ENCODE measurements at regions not wholly inside any gene's neighbourhood (a gene's known extent, or its start where the extent isn't known, plus 50 kb on each side); places are given as distances from the start of the nearest gene placed in this dataset.
"Not testable (repeated sequence)": the region's sequence is repeated elsewhere in the genome, so short reads cannot be mapped to it uniquely, and the experiment has no call there.

DNA sequence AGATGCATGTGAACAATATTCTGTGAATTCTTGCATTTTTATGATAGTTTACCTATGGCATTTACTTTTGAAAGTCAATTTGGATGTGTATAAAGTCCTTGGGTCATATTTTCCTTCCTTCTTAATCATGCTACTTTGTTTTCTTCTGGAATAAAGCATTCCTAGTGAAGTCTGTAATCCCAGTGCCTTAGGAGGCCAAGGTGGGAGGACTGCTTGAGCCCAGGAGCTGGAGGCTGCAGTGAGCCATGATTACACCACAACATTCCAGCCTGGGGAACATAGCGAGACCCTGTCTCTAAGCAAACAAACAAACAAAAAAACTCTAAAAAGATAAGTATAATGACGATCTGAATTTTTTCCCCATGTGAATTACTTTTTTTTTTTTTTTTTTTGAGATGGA is 69.7 kb upstream of the SYNCRIP start:
- H3T11ph ChIP-seq (ENCODE audit: low read length): no peak overlapping the region
- TF ChIP-seq CTCF (conservative IDR thresholded peaks at IDR 0.05): no peak
- no peaks in the 10 kb centered on the region for H4K20me1 ChIP-seq (ENCODE audit: control insufficient read depth, insufficient read depth, insufficient read length)
- no peak overlapping the region for H2BK120ac ChIP-seq (ENCODE audit: low read depth, low read length, poor library complexity, severe bottlenecking)
- no peak overlapping the region for H4K5ac ChIP-seq (ENCODE audit: insufficient read length, low read depth, low read length)
- Mint-ChIP-seq H3K4me1 (no peaks in the 10 kb centered on the region), H3K27ac (no peak overlapping the region; a peak in 1 of 7 replicates), H3K36me3 (ENCODE audit: insufficient read depth in 1 of 3, low read depth in 3 of 3) (peaks cover 0 to 4% (median 0%) of the 10 kb centered on the region in 3 experiments; a peak in 3 of 7 replicates), H3K4me3 (no peak overlapping the region), H3K27me3 (ENCODE audit: low read depth) (no peaks in the 10 kb centered on the region), H3K9me3 (peaks cover 28 to 32% of the 10 kb centered on the region in 2 experiments)
- no peak overlapping the region for H2BK15ac ChIP-seq (ENCODE audit: low read depth, low read length)
- H3K9me3 ChIP-seq (ENCODE audit: control insufficient read depth, low read depth, low read length): no peaks in the 10 kb centered on the region
- H3K4me2 ChIP-seq (ENCODE audit: insufficient read depth, insufficient read length, low read length): no peak overlapping the region
- H4K91ac ChIP-seq (ENCODE audit: insufficient read length, low read depth, low read length): no peak overlapping the region
- no peaks in the 10 kb centered on the region for H3K79me1 ChIP-seq (ENCODE audit: insufficient read depth, low read depth, low read length, poor library complexity, severe bottlenecking)
- no CpG with 5 or more reads among the region's 2 CpGs for WGBS (ENCODE audit: extremely low coverage, insufficient read length, low lambda C conversion rate)
- H3K27me3 ChIP-seq (ENCODE audit: insufficient read depth, low read length): no peaks in the 10 kb centered on the region
- no peaks in the 10 kb centered on the region for H3K79me2 ChIP-seq (ENCODE audit: insufficient read depth, low read length)
- DNase-seq: no peak
- no peak overlapping the region for H3K4ac ChIP-seq (ENCODE audit: low read depth, low read length)
- H3K27ac ChIP-seq (ENCODE audit: insufficient read length, low read depth, low read length): no peak overlapping the region
- no peak overlapping the region for H2BK5ac ChIP-seq (ENCODE audit: insufficient read length, low read length)
- no peak overlapping the region for H3K18ac ChIP-seq (ENCODE audit: insufficient read length, low read depth, low read length)
- H4K8ac ChIP-seq (replicated peaks; ENCODE audit: insufficient read length, low read depth, low read length): no peak overlapping the region
- H2BK12ac ChIP-seq (ENCODE audit: insufficient read length, low read depth, low read length): no peak overlapping the region
- H2AK5ac ChIP-seq (ENCODE audit: insufficient read length, low read length): no peak overlapping the region
- H3K23ac ChIP-seq (ENCODE audit: insufficient read length, low read depth, low read length): no peak overlapping the region
- no peaks in the 10 kb centered on the region for H3K4me1 ChIP-seq (ENCODE audit: insufficient read depth, low read length)
- no peak overlapping the region for H3K56ac ChIP-seq (ENCODE audit: insufficient read length, low read depth, low read length)
- no peak overlapping the region for H3K9ac ChIP-seq (ENCODE audit: extremely low read depth, insufficient read length, low read length)
- H2AFZ ChIP-seq (ENCODE audit: low read length): no peak overlapping the region
- no peak overlapping the region for H3K14ac ChIP-seq (ENCODE audit: insufficient read depth, low read length)
- no peaks in the 10 kb centered on the region for H3K23me2 ChIP-seq (ENCODE audit: insufficient read length, low read depth, low read length, poor library complexity, severe bottlenecking)
- H2BK20ac ChIP-seq (ENCODE audit: low read depth, low read length, poor library complexity, severe bottlenecking): no peak overlapping the region

- H3K27me3 Mint-ChIP-seq (ENCODE audit: low read depth); H3K14ac ChIP-seq (ENCODE audit: insufficient read depth, low read length); H4K5ac ChIP-seq (ENCODE audit: insufficient read length, low read depth, low read length); DNase-seq; H3K79me1 ChIP-seq (ENCODE audit: insufficient read depth, low read depth, low read length, poor library complexity, severe bottlenecking); H3K23ac ChIP-seq (ENCODE audit: insufficient read length, low read depth, low read length); H3T11ph ChIP-seq (ENCODE audit: low read length); H3K79me2 ChIP-seq (ENCODE audit: insufficient read depth, low read length); H3K4me3 Mint-ChIP-seq; H4K8ac ChIP-seq (replicated peaks; ENCODE audit: insufficient read length, low read depth, low read length); H3K27ac Mint-ChIP-seq; H2BK15ac ChIP-seq (ENCODE audit: low read depth, low read length); H3K4me1 Mint-ChIP-seq; H3K4me1 ChIP-seq (ENCODE audit: insufficient read depth, low read length); H2AFZ ChIP-seq (ENCODE audit: low read length); H3K18ac ChIP-seq (ENCODE audit: insufficient read length, low read depth, low read length); H4K91ac ChIP-seq (ENCODE audit: insufficient read length, low read depth, low read length); H3K56ac ChIP-seq (ENCODE audit: insufficient read length, low read depth, low read length); H3K27ac ChIP-seq (ENCODE audit: insufficient read length, low read depth, low read length); H2BK12ac ChIP-seq (ENCODE audit: insufficient read length, low read depth, low read length); H2BK5ac ChIP-seq (ENCODE audit: insufficient read length, low read length); H3K36me3 Mint-ChIP-seq (ENCODE audit: insufficient read depth in 1 of 3, low read depth in 3 of 3); H3K4me2 ChIP-seq (ENCODE audit: insufficient read depth, insufficient read length, low read length); H3K23me2 ChIP-seq (ENCODE audit: insufficient read length, low read depth, low read length, poor library complexity, severe bottlenecking); H2AK5ac ChIP-seq (ENCODE audit: insufficient read length, low read length); H3K9me3 ChIP-seq (ENCODE audit: control insufficient read depth, low read depth, low read length); H4K20me1 ChIP-seq (ENCODE audit: control insufficient read depth, insufficient read depth, insufficient read length); H3K27me3 ChIP-seq (ENCODE audit: insufficient read depth, low read length); H2BK20ac ChIP-seq (ENCODE audit: low read depth, low read length, poor library complexity, severe bottlenecking); H3K9ac ChIP-seq (ENCODE audit: extremely low read depth, insufficient read length, low read length); H3K4ac ChIP-seq (ENCODE audit: low read depth, low read length); H2BK120ac ChIP-seq (ENCODE audit: low read depth, low read length, poor library complexity, severe bottlenecking): not testable (repeated sequence)
- H3K9me3 Mint-ChIP-seq: peaks cover 24 to 25% of the 10 kb centered on the region in 2 experiments
- WGBS (ENCODE audit: extremely low coverage, insufficient read length, low lambda C conversion rate): no CpG with 5 or more reads among the region's 1 CpG
Observed at GRCh38 chr6:85707515-85708145, 64.9 kb upstream of the SYNCRIP start.
